ENCODE measurements at regions not wholly inside any gene's neighbourhood (a gene's known extent, or its start where the extent isn't known, plus 50 kb on each side); places are given as distances from the start of the nearest gene placed in this dataset.

DNA sequence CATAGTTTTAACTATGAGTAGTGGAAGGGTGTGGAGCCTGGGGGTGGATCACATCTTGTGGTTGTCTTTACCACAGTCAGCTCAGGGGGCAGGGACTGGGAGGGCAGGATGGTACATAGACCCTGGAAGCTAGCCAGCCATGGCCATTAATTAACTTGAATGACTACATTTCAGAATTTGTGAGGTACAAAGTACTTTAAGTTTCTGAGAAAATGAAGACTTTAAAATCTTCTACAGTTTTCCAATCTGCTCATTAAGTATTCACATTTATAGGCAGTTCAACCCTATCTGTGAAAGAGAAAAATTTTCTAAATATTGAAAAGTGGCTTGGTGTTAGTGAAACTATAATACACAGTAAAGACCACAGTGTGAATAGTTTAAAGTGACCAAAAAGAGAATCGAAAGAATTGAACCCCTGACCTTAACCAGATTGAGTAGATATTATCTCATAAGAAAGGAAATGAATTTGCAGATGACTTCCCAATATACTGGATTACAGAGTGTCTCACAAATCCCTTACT is 234.2 kb upstream of the MEF2C start:
- TF ChIP-seq, protein P1, sequence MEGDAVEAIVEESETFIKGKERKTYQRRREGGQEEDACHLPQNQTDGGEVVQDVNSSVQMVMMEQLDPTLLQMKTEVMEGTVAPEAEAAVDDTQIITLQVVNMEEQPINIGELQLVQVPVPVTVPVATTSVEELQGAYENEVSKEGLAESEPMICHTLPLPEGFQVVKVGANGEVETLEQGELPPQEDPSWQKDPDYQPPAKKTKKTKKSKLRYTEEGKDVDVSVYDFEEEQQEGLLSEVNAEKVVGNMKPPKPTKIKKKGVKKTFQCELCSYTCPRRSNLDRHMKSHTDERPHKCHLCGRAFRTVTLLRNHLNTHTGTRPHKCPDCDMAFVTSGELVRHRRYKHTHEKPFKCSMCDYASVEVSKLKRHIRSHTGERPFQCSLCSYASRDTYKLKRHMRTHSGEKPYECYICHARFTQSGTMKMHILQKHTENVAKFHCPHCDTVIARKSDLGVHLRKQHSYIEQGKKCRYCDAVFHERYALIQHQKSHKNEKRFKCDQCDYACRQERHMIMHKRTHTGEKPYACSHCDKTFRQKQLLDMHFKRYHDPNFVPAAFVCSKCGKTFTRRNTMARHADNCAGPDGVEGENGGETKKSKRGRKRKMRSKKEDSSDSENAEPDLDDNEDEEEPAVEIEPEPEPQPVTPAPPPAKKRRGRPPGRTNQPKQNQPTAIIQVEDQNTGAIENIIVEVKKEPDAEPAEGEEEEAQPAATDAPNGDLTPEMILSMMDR (IDR thresholded peaks at IDR 0.05; ENCODE audit: control extremely low read depth in 1 of 3, insufficient read depth in 1 of 3, low read depth in 1 of 3, low read length in 3 of 3), result no peak
- TF ChIP-seq EZH2 (IDR thresholded peaks at IDR 0.05; ENCODE audit: low read depth, low read length, severe bottlenecking) (no peak), PHF8 (conservative IDR thresholded peaks at IDR 0.05; ENCODE audit: low read depth, low read length) (no peak), POLR2A (IDR thresholded peaks at IDR 0.05; ENCODE audit: control extremely low read depth in 1 of 2, low read depth in 2 of 2, low read length in 2 of 2) (no peak), KDM1A (IDR thresholded peaks at IDR 0.05; ENCODE audit: borderline replicate concordance, low read length) (no peak), RXRA (IDR thresholded peaks at IDR 0.05; ENCODE audit: insufficient read depth, low read depth, low read length) (no peak), NRF1 (IDR thresholded peaks at IDR 0.05; ENCODE audit: low read depth, low read length) (no peak), CBX8 (IDR thresholded peaks at IDR 0.05; ENCODE audit: borderline replicate concordance, low read depth, low read length) (no peak)
- TF ChIP-seq, protein P2, sequence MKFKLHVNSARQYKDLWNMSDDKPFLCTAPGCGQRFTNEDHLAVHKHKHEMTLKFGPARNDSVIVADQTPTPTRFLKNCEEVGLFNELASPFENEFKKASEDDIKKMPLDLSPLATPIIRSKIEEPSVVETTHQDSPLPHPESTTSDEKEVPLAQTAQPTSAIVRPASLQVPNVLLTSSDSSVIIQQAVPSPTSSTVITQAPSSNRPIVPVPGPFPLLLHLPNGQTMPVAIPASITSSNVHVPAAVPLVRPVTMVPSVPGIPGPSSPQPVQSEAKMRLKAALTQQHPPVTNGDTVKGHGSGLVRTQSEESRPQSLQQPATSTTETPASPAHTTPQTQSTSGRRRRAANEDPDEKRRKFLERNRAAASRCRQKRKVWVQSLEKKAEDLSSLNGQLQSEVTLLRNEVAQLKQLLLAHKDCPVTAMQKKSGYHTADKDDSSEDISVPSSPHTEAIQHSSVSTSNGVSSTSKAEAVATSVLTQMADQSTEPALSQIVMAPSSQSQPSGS (IDR thresholded peaks at IDR 0.05; ENCODE audit: low read length), result no peak
